ENCODE measurements at regions not wholly inside any gene's neighbourhood (a gene's known extent, or its start where the extent isn't known, plus 50 kb on each side); places are given as distances from the start of the nearest gene placed in this dataset.

DNA sequence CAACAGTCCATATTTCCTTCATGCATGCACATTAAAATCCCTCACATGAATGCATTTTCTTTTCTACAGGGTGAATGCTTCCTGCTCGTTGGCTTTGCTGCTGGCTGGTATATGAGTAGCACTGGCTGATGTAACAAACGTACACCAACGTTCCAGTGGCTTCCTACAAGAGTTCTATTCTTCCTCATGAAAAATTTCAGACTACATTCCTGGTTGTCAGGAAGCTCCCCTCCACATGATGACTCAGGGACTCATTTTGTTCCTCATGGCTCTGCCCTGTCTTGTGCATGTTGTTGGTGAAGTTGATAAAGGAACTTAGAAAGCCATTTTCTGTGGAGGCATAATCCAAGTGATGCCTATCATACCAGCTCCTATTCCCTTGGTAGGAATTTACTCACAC lies 470.7 kb upstream of the KLF6 start:
- peaks cover 17% of the 10 kb centered on the region for H3K9me3 Mint-ChIP-seq
- H3K36me3 Mint-ChIP-seq (ENCODE audit: low read depth) = peaks cover 27% of the 10 kb centered on the region
- H3K4me3 Mint-ChIP-seq = no peak overlapping the region
- no peak for DNase-seq
- H3K4me1 Mint-ChIP-seq (ENCODE audit: low read depth) = peaks cover 53% of the 10 kb centered on the region
- no peaks in the 10 kb centered on the region for H3K27me3 Mint-ChIP-seq (ENCODE audit: insufficient read depth)
- no peak overlapping the region for H3K27ac Mint-ChIP-seq
- TF ChIP-seq, protein P1, sequence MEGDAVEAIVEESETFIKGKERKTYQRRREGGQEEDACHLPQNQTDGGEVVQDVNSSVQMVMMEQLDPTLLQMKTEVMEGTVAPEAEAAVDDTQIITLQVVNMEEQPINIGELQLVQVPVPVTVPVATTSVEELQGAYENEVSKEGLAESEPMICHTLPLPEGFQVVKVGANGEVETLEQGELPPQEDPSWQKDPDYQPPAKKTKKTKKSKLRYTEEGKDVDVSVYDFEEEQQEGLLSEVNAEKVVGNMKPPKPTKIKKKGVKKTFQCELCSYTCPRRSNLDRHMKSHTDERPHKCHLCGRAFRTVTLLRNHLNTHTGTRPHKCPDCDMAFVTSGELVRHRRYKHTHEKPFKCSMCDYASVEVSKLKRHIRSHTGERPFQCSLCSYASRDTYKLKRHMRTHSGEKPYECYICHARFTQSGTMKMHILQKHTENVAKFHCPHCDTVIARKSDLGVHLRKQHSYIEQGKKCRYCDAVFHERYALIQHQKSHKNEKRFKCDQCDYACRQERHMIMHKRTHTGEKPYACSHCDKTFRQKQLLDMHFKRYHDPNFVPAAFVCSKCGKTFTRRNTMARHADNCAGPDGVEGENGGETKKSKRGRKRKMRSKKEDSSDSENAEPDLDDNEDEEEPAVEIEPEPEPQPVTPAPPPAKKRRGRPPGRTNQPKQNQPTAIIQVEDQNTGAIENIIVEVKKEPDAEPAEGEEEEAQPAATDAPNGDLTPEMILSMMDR (IDR thresholded peaks at IDR 0.05) = no peak

- Mint-ChIP-seq H3K27ac (peak overlapping the region; percentile 76), H3K9me3 (peaks cover 17% of the 10 kb centered on the region), H3K4me3 (no peak overlapping the region), H3K27me3 (ENCODE audit: insufficient read depth) (no peaks in the 10 kb centered on the region; the same call in 1 of the 2 replicates), H3K36me3 (ENCODE audit: low read depth) (peaks cover 33% of the 10 kb centered on the region), H3K4me1 (ENCODE audit: low read depth) (peaks cover 50% of the 10 kb centered on the region)
- TF ChIP-seq, protein P1 (IDR thresholded peaks at IDR 0.05) = no peak
- peak; percentile 74 for DNase-seq
Observed at GRCh38 chr10:4254101-4254994, 469.3 kb upstream of the KLF6 start.

DNA sequence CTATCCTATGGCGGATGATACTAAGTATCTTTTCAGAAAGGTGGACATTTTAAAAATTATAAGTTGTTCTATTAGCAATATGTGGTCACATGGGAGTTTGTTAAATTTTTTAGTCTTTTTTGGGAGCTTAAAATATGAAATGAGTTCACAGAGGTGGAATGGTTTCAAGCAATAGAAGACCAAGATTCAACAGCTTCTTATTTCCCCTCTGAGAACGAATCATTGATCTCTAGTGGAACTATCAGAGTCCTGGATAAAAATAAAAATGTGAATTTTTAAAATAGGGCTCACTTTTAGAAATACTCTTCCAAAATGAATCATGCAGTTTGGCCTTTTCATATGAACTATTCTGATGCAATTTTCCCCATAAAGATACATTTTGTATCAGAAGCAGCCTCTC lies 467.7 kb upstream of the KLF6 start:
- Mint-ChIP-seq H3K4me1 (ENCODE audit: low read depth) (peaks cover 64% of the 10 kb centered on the region), H3K27ac (no peak overlapping the region), H3K36me3 (ENCODE audit: low read depth) (peaks cover 48% of the 10 kb centered on the region), H3K4me3 (no peak overlapping the region), H3K9me3 (peaks cover 17% of the 10 kb centered on the region), H3K27me3 (ENCODE audit: insufficient read depth) (no peaks in the 10 kb centered on the region; the same call in 1 of the 2 replicates)
- no peak for DNase-seq
- TF ChIP-seq, protein P1 (IDR thresholded peaks at IDR 0.05) = no peak

GRCh38 chr10:4250587-4250887 lies 465.5 kb upstream of the KLF6 start:
- TF ChIP-seq, protein P1 (IDR thresholded peaks at IDR 0.05) = no peak

DNA sequence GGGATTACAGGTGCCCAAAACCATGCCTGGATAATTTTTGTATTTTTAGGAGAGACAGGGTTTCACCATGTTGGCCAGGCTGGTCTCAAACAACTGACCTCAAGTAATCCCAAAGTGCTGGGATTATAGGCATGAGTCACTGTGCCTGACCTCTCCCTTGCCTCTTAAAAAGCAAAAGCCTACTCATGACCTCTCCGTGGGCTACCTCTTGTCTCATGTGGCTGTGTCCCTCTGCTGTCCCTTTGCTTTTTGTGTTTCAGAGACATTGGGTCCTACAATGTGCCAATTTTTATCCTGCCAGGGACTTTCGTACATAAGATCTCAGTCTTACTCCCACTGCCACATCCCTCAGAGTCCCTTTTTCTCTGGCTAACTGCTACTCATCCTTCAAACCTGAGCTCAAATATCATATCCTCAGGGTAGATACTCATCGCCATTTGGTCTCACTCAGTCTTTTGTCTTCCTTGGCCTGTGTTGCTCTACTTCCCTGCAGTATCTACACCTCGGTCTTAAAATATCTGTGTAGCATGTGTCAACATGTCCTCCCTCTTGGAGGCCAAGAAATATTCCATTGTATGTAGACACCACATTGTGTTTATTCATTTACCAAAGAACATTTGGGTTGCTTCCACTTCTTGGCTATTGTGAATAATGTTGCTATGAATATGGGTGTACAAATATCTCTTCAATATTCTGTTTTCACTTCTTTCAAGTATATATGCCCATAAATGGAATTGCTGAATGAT lies 465.0 kb upstream of the KLF6 start:
- Mint-ChIP-seq H3K4me1 (ENCODE audit: low read depth) (peaks cover 67% of the 10 kb centered on the region), H3K9me3 (peaks cover 5% of the 10 kb centered on the region; the same call in 1 of the 2 replicates), H3K27me3 (ENCODE audit: insufficient read depth) (no peaks in the 10 kb centered on the region; the same call in 1 of the 2 replicates), H3K36me3 (ENCODE audit: low read depth) (peaks cover 31% of the 10 kb centered on the region), H3K27ac (peak overlapping the region; percentile 33), H3K4me3 (no peak overlapping the region)
- TF ChIP-seq, protein P1 (IDR thresholded peaks at IDR 0.05) = no peak
- DNase-seq = no peak

More at GRCh38 chr10:4250587-4250887, 465.5 kb upstream of the KLF6 start:
- no peak for DNase-seq
- peaks cover 8% of the 10 kb centered on the region for H3K9me3 Mint-ChIP-seq
- H3K27ac Mint-ChIP-seq = no peak overlapping the region
- no peaks in the 10 kb centered on the region; the same call in 1 of the 2 replicates for H3K27me3 Mint-ChIP-seq (ENCODE audit: insufficient read depth)
- peaks cover 36% of the 10 kb centered on the region for H3K36me3 Mint-ChIP-seq (ENCODE audit: low read depth)
- no peak overlapping the region for H3K4me3 Mint-ChIP-seq
- peaks cover 67% of the 10 kb centered on the region for H3K4me1 Mint-ChIP-seq (ENCODE audit: low read depth)

All from HFFc6 (cell line).